Astrocyte (in vitro differentiated cells and primary cell): ENCODE measurements at regions not wholly inside any gene's neighbourhood (a gene's known extent, or its start where the extent isn't known, plus 50 kb on each side); places are given as distances from the start of the nearest gene placed in this dataset.
"Not testable (repeated sequence)": the region's sequence is repeated elsewhere in the genome, so short reads cannot be mapped to it uniquely, and the experiment has no call there.

ENCODE experiments used
- DNase-seq: peaks from one replicate; pipeline ENCODE4 v3.0.0-alpha.2; 2010; ENCODE audit warnings: low read depth
- FAIRE-seq: peaks from 2 replicates; lab custom pipeline; 2011; peaks lifted over from hg19 to GRCh38; lab: Jason Lieb, UNC
- H2AFZ ChIP-seq: 2 replicates; pipeline ENCODE4 v1.6.0; 2012; ENCODE audit warnings: low read depth, low read length, inconsistent platforms
- H3K27ac ChIP-seq: 2 replicates; pipeline ENCODE4 v1.5.1; 2011; ENCODE audit warnings: low read depth, low read length, inconsistent platforms
- H3K27me3 ChIP-seq: 2 replicates; pipeline ENCODE4 v1.6.0; 2011; ENCODE audit warnings: low read length, inconsistent platforms; ENCODE audit not compliant: insufficient read depth
- H3K36me3 ChIP-seq: 2 replicates; pipeline ENCODE4 v1.5.1; 2011; ENCODE audit warnings: low read length, inconsistent platforms; ENCODE audit not compliant: insufficient read depth
- H3K4me1 ChIP-seq: 2 replicates; pipeline ENCODE4 v1.5.1; 2011; ENCODE audit warnings: low read length, inconsistent platforms; ENCODE audit not compliant: insufficient read depth
- H3K4me2 ChIP-seq: 2 replicates; pipeline ENCODE4 v1.6.0; 2012; ENCODE audit warnings: low read length, inconsistent platforms
- H3K4me3 ChIP-seq: 2 replicates; pipeline ENCODE4 v1.5.1; 2011; ENCODE audit warnings: low read depth, mild to moderate bottlenecking, low read length, inconsistent platforms; ENCODE audit not compliant: insufficient read depth
- H3K79me2 ChIP-seq: 2 replicates; pipeline ENCODE4 v1.6.0; 2012; ENCODE audit warnings: mild to moderate bottlenecking, low read length, inconsistent platforms; ENCODE audit not compliant: insufficient read depth
- H3K9ac ChIP-seq: 2 replicates; pipeline ENCODE4 v1.6.0; 2012; ENCODE audit warnings: mild to moderate bottlenecking, low read length, inconsistent platforms
- H3K9me3 ChIP-seq: 2 replicates; pipeline ENCODE4 v1.5.1; 2012; ENCODE audit warnings: low read depth, mild to moderate bottlenecking, low read length, inconsistent platforms; ENCODE audit not compliant: insufficient read depth
- H4K20me1 ChIP-seq: 2 replicates; pipeline ENCODE4 v1.6.0; 2012; ENCODE audit warnings: low read length, inconsistent platforms; ENCODE audit not compliant: insufficient read depth
- H3K27ac Mint-ChIP-seq: one replicate; pipeline ENCODE4 v1.8.0; 2021; ENCODE audit warnings: mild to moderate bottlenecking, mixed read lengths; ENCODE audit not compliant: unreplicated experiment
- H3K27me3 Mint-ChIP-seq: one replicate; pipeline ENCODE4 v1.8.0; 2021; ENCODE audit warnings: low read depth, mixed read lengths; ENCODE audit not compliant: unreplicated experiment
- H3K36me3 Mint-ChIP-seq: one replicate; pipeline ENCODE4 v1.8.0; 2021; ENCODE audit warnings: low read depth, mixed read lengths; ENCODE audit not compliant: unreplicated experiment
- H3K4me1 Mint-ChIP-seq: one replicate; pipeline ENCODE4 v1.8.0; 2021; ENCODE audit warnings: low read depth, mixed read lengths; ENCODE audit not compliant: unreplicated experiment
- H3K4me3 Mint-ChIP-seq: one replicate; pipeline ENCODE4 v1.8.0; 2021; ENCODE audit warnings: mild to moderate bottlenecking, moderate library complexity, mixed read lengths; ENCODE audit not compliant: unreplicated experiment
- H3K9me3 Mint-ChIP-seq: one replicate; pipeline ENCODE4 v1.8.0; 2021; ENCODE audit warnings: mild to moderate bottlenecking, mixed read lengths; ENCODE audit not compliant: unreplicated experiment
- CTCF ChIP-seq: IDR thresholded peaks from 2 replicates; pipeline ENCODE4 v1.5.1; 2011; ENCODE audit warnings: low read depth, mild to moderate bottlenecking, inconsistent platforms, low read length, moderate library complexity; ENCODE audit not compliant: insufficient read depth
- EZH2 ChIP-seq: IDR thresholded peaks from 2 replicates; pipeline ENCODE4 v1.6.1; 2012; ENCODE audit warnings: mild to moderate bottlenecking, low read length, inconsistent platforms; ENCODE audit not compliant: insufficient read depth

- H3K4me3 ChIP-seq = no peak overlapping the region
- FAIRE-seq = no peak
- no peaks in the 10 kb centered on the region for H3K27me3 Mint-ChIP-seq
- no peak overlapping the region for H3K4me3 Mint-ChIP-seq
- TF ChIP-seq EZH2 = no peak
- TF ChIP-seq CTCF = no peak
- H3K9ac ChIP-seq = no peak overlapping the region
- peaks cover 20% of the 10 kb centered on the region for H3K9me3 Mint-ChIP-seq
- H3K27ac Mint-ChIP-seq = no peak overlapping the region
- H4K20me1 ChIP-seq = no peaks in the 10 kb centered on the region
- no peaks in the 10 kb centered on the region for H3K4me1 Mint-ChIP-seq
- H3K36me3 Mint-ChIP-seq = no peaks in the 10 kb centered on the region
- no peaks in the 10 kb centered on the region for H3K27me3 ChIP-seq
- no peak for DNase-seq
- H3K4me2 ChIP-seq = no peak overlapping the region
- H3K27ac ChIP-seq = no peak overlapping the region
- no peak overlapping the region for H2AFZ ChIP-seq
- no peaks in the 10 kb centered on the region for H3K36me3 ChIP-seq
- peaks cover 4% of the 10 kb centered on the region for H3K9me3 ChIP-seq
- no peaks in the 10 kb centered on the region for H3K79me2 ChIP-seq
- H3K4me1 ChIP-seq = no peaks in the 10 kb centered on the region
Observed at GRCh38 chr20:29763821-29764511, 1493.5 kb upstream of the DEFB115 start.

- H3K9me3 ChIP-seq, H4K20me1 ChIP-seq, H3K4me3 ChIP-seq, H3K27me3 ChIP-seq, H3K4me3 Mint-ChIP-seq, H3K4me1 Mint-ChIP-seq, H3K27ac Mint-ChIP-seq, H3K27ac ChIP-seq, H2AFZ ChIP-seq, H3K79me2 ChIP-seq, H3K27me3 Mint-ChIP-seq, H3K36me3 ChIP-seq, H3K36me3 Mint-ChIP-seq, H3K9ac ChIP-seq, H3K4me1 ChIP-seq, DNase-seq, H3K4me2 ChIP-seq, FAIRE-seq: not testable (repeated sequence)
- peaks cover 23% of the 10 kb centered on the region for H3K9me3 Mint-ChIP-seq
Observed at GRCh38 chr20:29764922-29765610, 1492.4 kb upstream of the DEFB115 start.

GRCh38 chr20:29778033-29778432, 1479.4 kb upstream of the DEFB115 start:
- not testable (repeated sequence) for H3K4me1 ChIP-seq, H3K9ac ChIP-seq, H3K4me3 ChIP-seq, H3K79me2 ChIP-seq, DNase-seq, H3K9me3 ChIP-seq, H3K27ac ChIP-seq, H3K36me3 ChIP-seq, H4K20me1 ChIP-seq, H3K27ac Mint-ChIP-seq, H3K36me3 Mint-ChIP-seq, H2AFZ ChIP-seq, H3K27me3 Mint-ChIP-seq, H3K27me3 ChIP-seq, FAIRE-seq, H3K4me1 Mint-ChIP-seq, H3K4me3 Mint-ChIP-seq, H3K4me2 ChIP-seq
- peaks cover 17% of the 10 kb centered on the region for H3K9me3 Mint-ChIP-seq

- H3K79me2 ChIP-seq, H3K4me1 Mint-ChIP-seq, H4K20me1 ChIP-seq, H3K36me3 Mint-ChIP-seq, H3K27me3 Mint-ChIP-seq, H3K27ac Mint-ChIP-seq, H3K27me3 ChIP-seq, DNase-seq, FAIRE-seq, H3K9ac ChIP-seq, H3K27ac ChIP-seq, H3K4me2 ChIP-seq, H3K4me3 Mint-ChIP-seq, H3K4me1 ChIP-seq, H3K9me3 ChIP-seq, H2AFZ ChIP-seq, H3K4me3 ChIP-seq, H3K36me3 ChIP-seq: not testable (repeated sequence)
- peaks cover 24% of the 10 kb centered on the region for H3K9me3 Mint-ChIP-seq
Observed at GRCh38 chr20:29781217-29781616, 1476.2 kb upstream of the DEFB115 start.

GRCh38 chr20:29781891-29782290, 1475.6 kb upstream of the DEFB115 start:
- H3K27ac ChIP-seq, H2AFZ ChIP-seq, H3K9me3 ChIP-seq, DNase-seq, H3K36me3 Mint-ChIP-seq, FAIRE-seq, H3K4me2 ChIP-seq, H3K4me3 ChIP-seq, H3K9ac ChIP-seq, H4K20me1 ChIP-seq, H3K4me3 Mint-ChIP-seq, H3K27me3 Mint-ChIP-seq, H3K4me1 ChIP-seq, H3K79me2 ChIP-seq, H3K4me1 Mint-ChIP-seq, H3K36me3 ChIP-seq, H3K27me3 ChIP-seq, H3K27ac Mint-ChIP-seq: not testable (repeated sequence)
- H3K9me3 Mint-ChIP-seq = peaks cover 24% of the 10 kb centered on the region
